ENCODE measurements at regions not wholly inside any gene's neighbourhood (a gene's known extent, or its start where the extent isn't known, plus 50 kb on each side); places are given as distances from the start of the nearest gene placed in this dataset.
"Not testable (repeated sequence)": the region's sequence is repeated elsewhere in the genome, so short reads cannot be mapped to it uniquely, and the experiment has no call there.

- DNase-seq, result no peak
These were observed 84.0 kb downstream of the FMO4 start for GRCh38 chr1:171397851-171398469.

GRCh38 chr1:171403393-171403792 is 81.9 kb upstream of the PRRC2C start:
- DNase-seq, result no peak

DNA sequence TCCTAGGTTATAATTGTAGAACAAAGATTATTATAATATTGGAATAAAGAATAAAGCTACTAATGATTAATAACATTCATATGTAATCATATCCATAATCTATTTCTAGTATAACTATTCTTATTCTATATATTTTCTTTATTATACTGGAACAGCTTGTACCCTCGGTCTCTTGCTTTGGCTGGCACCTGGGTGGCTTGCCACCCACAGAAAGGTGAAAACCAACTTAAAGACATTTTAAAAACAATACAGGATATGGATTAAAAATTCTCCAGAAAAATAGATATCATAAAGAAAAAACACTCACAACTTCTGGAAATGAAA is 80.0 kb upstream of the PRRC2C start:
- DNase-seq, result no peak

GRCh38 chr1:171413557-171413956 is 71.8 kb upstream of the PRRC2C start:
- DNase-seq, result not testable (repeated sequence)

GRCh38 chr1:171418546-171418945 is 66.8 kb upstream of the PRRC2C start:
- peak; percentile 39 for DNase-seq

GRCh38 chr1:171420810-171421209 is 64.5 kb upstream of the PRRC2C start:
- DNase-seq, result no peak

DNA sequence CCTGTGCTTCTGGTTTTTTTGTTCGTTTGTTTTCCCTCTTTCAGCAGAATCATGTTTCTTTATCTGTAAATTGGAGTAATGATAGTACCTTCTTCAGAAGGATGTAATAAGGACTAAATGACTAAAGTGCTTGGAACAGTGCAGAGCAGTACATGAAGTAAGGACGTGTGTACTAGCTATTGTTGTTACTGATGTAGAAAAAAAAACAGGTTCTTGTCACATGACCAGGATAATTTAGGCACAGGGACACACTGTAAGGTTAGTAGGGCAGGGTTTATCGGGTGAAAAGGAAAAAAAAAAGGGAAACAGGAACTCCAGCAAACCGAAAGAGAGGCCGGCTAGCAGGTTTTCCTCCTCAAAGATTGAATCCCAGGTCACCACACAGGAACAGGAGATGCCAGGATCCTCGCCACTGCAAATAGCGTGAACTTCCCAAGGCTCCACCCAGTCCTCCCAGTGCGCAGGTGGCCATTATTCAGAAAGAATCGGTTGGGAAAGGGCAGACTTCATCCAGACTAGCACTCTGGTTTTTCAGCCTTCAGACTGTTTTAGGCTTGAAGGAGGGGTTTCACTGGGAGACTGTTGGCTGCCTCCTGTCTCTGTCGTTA is 63.8 kb upstream of the PRRC2C start:
- no peak for DNase-seq

DNA sequence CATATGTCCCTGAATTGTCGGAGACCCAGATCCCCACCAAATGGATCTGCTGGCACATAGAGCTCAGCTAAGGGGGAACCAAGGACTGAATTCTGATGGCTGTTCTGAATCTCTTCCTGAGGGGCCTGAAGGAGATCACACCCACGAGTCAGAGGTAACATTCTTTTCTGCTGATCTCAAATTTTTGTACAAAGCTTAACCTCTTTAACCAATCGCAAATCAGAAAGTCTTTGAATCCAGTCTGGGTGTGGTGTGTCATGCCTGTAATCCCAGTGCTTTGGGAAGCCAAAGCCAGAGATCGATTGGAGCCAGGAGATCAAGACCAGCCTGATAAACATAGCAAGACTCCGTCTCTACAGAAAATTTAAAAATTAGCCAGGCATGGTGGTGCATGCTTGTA is 62.8 kb upstream of the PRRC2C start:
- DNase-seq, result no peak

DNA sequence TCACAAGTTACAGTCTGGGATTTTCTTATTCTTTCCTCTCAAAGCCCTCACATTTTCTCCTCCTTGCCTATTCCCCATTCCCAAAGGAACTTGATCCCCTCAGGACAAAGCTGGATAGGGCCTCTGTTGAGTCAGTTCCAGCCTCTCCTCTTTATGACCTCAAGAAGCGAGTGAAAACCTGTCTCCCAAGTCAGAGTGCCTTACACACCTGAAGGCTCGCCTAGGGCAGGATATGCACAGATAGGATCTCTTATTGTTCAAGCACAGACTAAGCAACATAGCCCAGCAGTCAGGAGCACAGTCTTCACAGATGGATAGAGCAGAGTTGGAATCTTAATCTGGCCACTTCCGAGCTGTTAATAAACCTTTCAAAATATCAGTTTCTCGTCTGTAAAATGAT is 60.8 kb upstream of the PRRC2C start:
- DNase-seq, result no peak

- DNase-seq, result no peak
These were observed 58.7 kb upstream of the PRRC2C start for GRCh38 chr1:171426645-171427044.

- DNase-seq, result no peak
These were observed 57.4 kb upstream of the PRRC2C start for GRCh38 chr1:171427852-171428471.

- DNase-seq, result no peak
These were observed 56.2 kb upstream of the PRRC2C start for GRCh38 chr1:171429137-171429536.

- DNase-seq, result no peak
These were observed 53.3 kb upstream of the PRRC2C start for GRCh38 chr1:171431994-171432393.

DNA sequence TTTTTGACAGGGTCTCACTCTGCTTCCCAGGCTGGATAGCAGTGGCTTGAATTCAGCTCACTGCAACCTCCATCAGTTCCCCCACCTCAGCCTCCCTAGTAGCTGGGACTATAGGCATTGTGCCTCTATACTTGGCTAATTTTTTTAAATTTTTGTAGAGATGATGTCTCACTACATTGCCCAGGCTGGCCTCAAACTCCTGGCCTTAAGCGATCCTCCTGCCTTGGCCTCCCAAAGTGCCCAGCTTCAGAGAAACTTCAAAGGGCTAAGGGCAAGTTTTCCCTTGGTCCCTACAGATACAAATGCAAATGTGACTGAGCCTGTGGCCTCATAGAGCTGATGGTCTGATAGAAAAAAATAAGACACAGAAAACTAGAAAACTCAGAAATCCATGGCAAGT is 52.9 kb upstream of the PRRC2C start:
- DNase-seq, result no peak

- DNase-seq, result no peak
These were observed 51.9 kb upstream of the PRRC2C start for GRCh38 chr1:171433451-171433850.

GRCh38 chr1:171434717-171435346 is 50.5 kb upstream of the PRRC2C start:
- DNase-seq, result no peak
